Breast epithelium (tissue), 4 donors: ENCODE measurements at regions not wholly inside any gene's neighbourhood (a gene's known extent, or its start where the extent isn't known, plus 50 kb on each side); places are given as distances from the start of the nearest gene placed in this dataset.

Experiments used
- DNase-seq, 2 donors: peaks; one replicate each; pipeline ENCODE4 v3.0.0-alpha.2; 2019; ENCODE audit warnings: low spot score in 2 of 2
- H3K27ac ChIP-seq, 2 donors: fragments of 200-600 bp; sonication (generic) in 1 of 2; one replicate each; pipeline ENCODE4 v1.5.1; 2016 to 2019; ENCODE audit warnings: mild to moderate bottlenecking in 1 of 2
- H3K27me3 ChIP-seq, 2 donors: fragments of 200-600 bp; sonication (generic) in 1 of 2; one replicate each; pipeline versions ENCODE4 v1.5.1 to v1.6.0; 2017 to 2019; ENCODE audit warnings: control low read depth in 1 of 2, mild to moderate bottlenecking in 1 of 2
- H3K36me3 ChIP-seq: fragments of 200-600 bp; one replicate; pipeline ENCODE4 v1.5.1; 2019
- H3K4me1 ChIP-seq, 2 donors: fragments of 200-600 bp; sonication (generic); one replicate each; pipeline ENCODE4 v1.5.1; 2016 to 2019; ENCODE audit warnings: control low read depth in 1 of 2
- H3K4me3 ChIP-seq, 3 donors: fragments of 200-600 bp; sonication (generic); 1 replicate in 2 of 3; 2 replicates in 1 of 3; pipeline ENCODE4 v1.5.1; 2016 to 2019; ENCODE audit warnings: mild to moderate bottlenecking in 3 of 3, moderate library complexity in 2 of 3
- H3K9me3 ChIP-seq, 2 donors: fragments of 200-600 bp; sonication (generic) in 1 of 2; one replicate each; pipeline ENCODE4 v1.5.1; 2016 to 2019; ENCODE audit warnings: control low read depth in 1 of 2
- CTCF ChIP-seq, 3 donors: fragments of 450-650 bp; IDR thresholded peaks; one replicate each; pipeline ENCODE4 v1.5.1; 2016 to 2017; ENCODE audit warnings: antibody characterized with exemption in 3 of 3, mild to moderate bottlenecking in 3 of 3, moderate library complexity in 3 of 3
- POLR2A ChIP-seq: fragments of 450-650 bp; IDR thresholded peaks from one replicate; pipeline ENCODE4 v1.6.1; 2016; ENCODE audit warnings: antibody characterized with exemption, mild to moderate bottlenecking, moderate library complexity
- POLR2AphosphoS5 ChIP-seq, 3 donors: sonication (generic); formaldehyde crosslinking; IDR thresholded peaks; one replicate each; pipeline ENCODE4 v1.6.1; 2017; ENCODE audit warnings: antibody characterized with exemption in 3 of 3
- intact Hi-C: fragments of 100-400 bp; cut with DNase I; formaldehyde crosslinking; loops from one replicate; pipeline ENCODE4 v1.15.1; 2023; ENCODE audit warnings: low total_unique reads

- Histone ChIP-seq H3K4me3 (no peak overlapping the region), H3K9me3 (no peaks in the 10 kb centered on the region), H3K36me3 (no peaks in the 10 kb centered on the region), H3K4me1 (no peaks in the 10 kb centered on the region), H3K27me3 (no peaks in the 10 kb centered on the region), H3K27ac (no peak overlapping the region)
- DNase-seq: no peak
- TF ChIP-seq CTCF (IDR thresholded peaks at IDR 0.05) (no peak), POLR2A (no peak), POLR2AphosphoS5 (IDR thresholded peaks at IDR 0.05) (no peak)
- intact Hi-C loops: no loop called here
Measured at GRCh38 chr6:105452924-105453756, 50.3 kb upstream of the PREP start.
